ENCODE measurements at regions not wholly inside any gene's neighbourhood (a gene's known extent, or its start where the extent isn't known, plus 50 kb on each side); places are given as distances from the start of the nearest gene placed in this dataset.

- CTCF ChIA-PET = no interaction called here
Measured at GRCh38 chrX:39915596-39915995, 182.2 kb downstream of the BCOR start.

More at GRCh38 chrX:39915596-39915995, 182.2 kb downstream of the BCOR start:
- no peak overlapping the region for H3K4me3 ChIP-seq (ENCODE audit: low read depth, low read length)
- POLR2A ChIA-PET = no interaction called here
- TF ChIP-seq ZNF521 (tag by site-specific recombination; IDR thresholded peaks at IDR 0.05) (no peak), TSHZ1 (tag by site-specific recombination; IDR thresholded peaks at IDR 0.05; ENCODE audit: borderline replicate concordance) (no peak), ZNF221 (tag by site-specific recombination; IDR thresholded peaks at IDR 0.05; ENCODE audit: borderline replicate concordance) (no peak), ZNF266 (tag by site-specific recombination; IDR thresholded peaks at IDR 0.05; ENCODE audit: low read depth) (no peak), YY2 (tag by site-specific recombination; IDR thresholded peaks at IDR 0.05) (no peak), ZBTB26 (tag by site-specific recombination; optimal IDR thresholded peaks at IDR 0.05) (no peak), ZFP3 (tag by site-specific recombination; IDR thresholded peaks at IDR 0.05; ENCODE audit: low read depth) (no peak), ZNF174 (tag by site-specific recombination; IDR thresholded peaks at IDR 0.05) (no peak), KLF7 (tag by site-specific recombination; IDR thresholded peaks at IDR 0.05; ENCODE audit: borderline replicate concordance) (no peak), ZNF114 (tag by site-specific recombination; IDR thresholded peaks at IDR 0.05) (no peak), ZNF169 (tag by site-specific recombination; IDR thresholded peaks at IDR 0.05) (no peak), BCL11A (tag by site-specific recombination; IDR thresholded peaks at IDR 0.05; ENCODE audit: low read depth) (no peak), ZNF37A (tag by site-specific recombination; IDR thresholded peaks at IDR 0.05) (no peak), ZNF600 (tag by site-specific recombination; IDR thresholded peaks at IDR 0.05) (no peak), ZNF202 (tag by site-specific recombination; IDR thresholded peaks at IDR 0.05; ENCODE audit: borderline replicate concordance) (no peak), ZEB2 (tag by site-specific recombination; IDR thresholded peaks at IDR 0.05) (no peak), ZNF560 (tag by site-specific recombination; IDR thresholded peaks at IDR 0.05; ENCODE audit: borderline replicate concordance) (no peak)
- TF ChIP-seq, protein P1, sequence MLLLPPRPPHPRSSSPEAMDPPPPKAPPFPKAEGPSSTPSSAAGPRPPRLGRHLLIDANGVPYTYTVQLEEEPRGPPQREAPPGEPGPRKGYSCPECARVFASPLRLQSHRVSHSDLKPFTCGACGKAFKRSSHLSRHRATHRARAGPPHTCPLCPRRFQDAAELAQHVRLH (tag by site-specific recombination; IDR thresholded peaks at IDR 0.05) = no peak
- TF ChIP-seq, protein P2, sequence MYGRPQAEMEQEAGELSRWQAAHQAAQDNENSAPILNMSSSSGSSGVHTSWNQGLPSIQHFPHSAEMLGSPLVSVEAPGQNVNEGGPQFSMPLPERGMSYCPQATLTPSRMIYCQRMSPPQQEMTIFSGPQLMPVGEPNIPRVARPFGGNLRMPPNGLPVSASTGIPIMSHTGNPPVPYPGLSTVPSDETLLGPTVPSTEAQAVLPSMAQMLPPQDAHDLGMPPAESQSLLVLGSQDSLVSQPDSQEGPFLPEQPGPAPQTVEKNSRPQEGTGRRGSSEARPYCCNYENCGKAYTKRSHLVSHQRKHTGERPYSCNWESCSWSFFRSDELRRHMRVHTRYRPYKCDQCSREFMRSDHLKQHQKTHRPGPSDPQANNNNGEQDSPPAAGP (tag by site-specific recombination; IDR thresholded peaks at IDR 0.05) = no peak
- TF ChIP-seq, protein P3, sequence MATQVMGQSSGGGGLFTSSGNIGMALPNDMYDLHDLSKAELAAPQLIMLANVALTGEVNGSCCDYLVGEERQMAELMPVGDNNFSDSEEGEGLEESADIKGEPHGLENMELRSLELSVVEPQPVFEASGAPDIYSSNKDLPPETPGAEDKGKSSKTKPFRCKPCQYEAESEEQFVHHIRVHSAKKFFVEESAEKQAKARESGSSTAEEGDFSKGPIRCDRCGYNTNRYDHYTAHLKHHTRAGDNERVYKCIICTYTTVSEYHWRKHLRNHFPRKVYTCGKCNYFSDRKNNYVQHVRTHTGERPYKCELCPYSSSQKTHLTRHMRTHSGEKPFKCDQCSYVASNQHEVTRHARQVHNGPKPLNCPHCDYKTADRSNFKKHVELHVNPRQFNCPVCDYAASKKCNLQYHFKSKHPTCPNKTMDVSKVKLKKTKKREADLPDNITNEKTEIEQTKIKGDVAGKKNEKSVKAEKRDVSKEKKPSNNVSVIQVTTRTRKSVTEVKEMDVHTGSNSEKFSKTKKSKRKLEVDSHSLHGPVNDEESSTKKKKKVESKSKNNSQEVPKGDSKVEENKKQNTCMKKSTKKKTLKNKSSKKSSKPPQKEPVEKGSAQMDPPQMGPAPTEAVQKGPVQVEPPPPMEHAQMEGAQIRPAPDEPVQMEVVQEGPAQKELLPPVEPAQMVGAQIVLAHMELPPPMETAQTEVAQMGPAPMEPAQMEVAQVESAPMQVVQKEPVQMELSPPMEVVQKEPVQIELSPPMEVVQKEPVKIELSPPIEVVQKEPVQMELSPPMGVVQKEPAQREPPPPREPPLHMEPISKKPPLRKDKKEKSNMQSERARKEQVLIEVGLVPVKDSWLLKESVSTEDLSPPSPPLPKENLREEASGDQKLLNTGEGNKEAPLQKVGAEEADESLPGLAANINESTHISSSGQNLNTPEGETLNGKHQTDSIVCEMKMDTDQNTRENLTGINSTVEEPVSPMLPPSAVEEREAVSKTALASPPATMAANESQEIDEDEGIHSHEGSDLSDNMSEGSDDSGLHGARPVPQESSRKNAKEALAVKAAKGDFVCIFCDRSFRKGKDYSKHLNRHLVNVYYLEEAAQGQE (tag by site-specific recombination; IDR thresholded peaks at IDR 0.05) = no peak
- no peak overlapping the region for H3K27ac ChIP-seq (ENCODE audit: extremely low read depth, low read depth, low read length)
- no peaks in the 10 kb centered on the region for H3K36me3 ChIP-seq (ENCODE audit: control insufficient read depth in 2 of 2, insufficient read depth in 1 of 2, low read length in 2 of 2)
- no peaks in the 10 kb centered on the region for H3K9me3 ChIP-seq (ENCODE audit: control insufficient read depth, insufficient read depth, low read depth, low read length)
- no peaks in the 10 kb centered on the region for H3K4me1 ChIP-seq (ENCODE audit: control insufficient read depth, insufficient read depth, low read length)

Measured in HEK293 (cell line).